Esophagus squamous epithelium (tissue), 5 donors: ENCODE measurements at regions not wholly inside any gene's neighbourhood (a gene's known extent, or its start where the extent isn't known, plus 50 kb on each side); places are given as distances from the start of the nearest gene placed in this dataset.
"Not testable (repeated sequence)": the region's sequence is repeated elsewhere in the genome, so short reads cannot be mapped to it uniquely, and the experiment has no call there.

ENCODE experiments used
- DNase-seq: peaks from one replicate; lab custom pipeline; 2025; lab: John Stamatoyannopoulos, UW
- H3K27ac ChIP-seq, 4 donors: fragments of 200-600 bp; sonication (generic); one replicate each; pipeline ENCODE4 v1.5.1; 2016 to 2019; ENCODE audit warnings: mild to moderate bottlenecking in 1 of 4
- H3K27me3 ChIP-seq, 4 donors: fragments of 200-600 bp; sonication (generic); 1 replicate in 3 of 4; 2 replicates in 1 of 4; pipeline versions ENCODE4 v1.5.1 to v1.6.0; 2017 to 2021; ENCODE audit warnings: antibody characterized with exemption in 1 of 4
- H3K36me3 ChIP-seq, 3 donors: fragments of 200-600 bp; sonication (generic); one replicate each; pipeline ENCODE4 v1.5.1; 2016 to 2019
- H3K4me1 ChIP-seq, 3 donors: fragments of 200-600 bp; sonication (generic); one replicate each; pipeline ENCODE4 v1.5.1; 2017 to 2019
- H3K4me3 ChIP-seq, 4 donors: fragments of 200-600 bp; sonication (generic); 1 replicate in 3 of 4; 2 replicates in 1 of 4; pipeline ENCODE4 v1.5.1; 2016 to 2019; ENCODE audit warnings: mild to moderate bottlenecking in 2 of 4, moderate library complexity in 1 of 4
- H3K9me3 ChIP-seq, 3 donors: fragments of 200-600 bp; sonication (generic); one replicate each; pipeline ENCODE4 v1.5.1; 2016 to 2019
- POLR2A ChIP-seq, 4 donors: fragments of 450-650 bp; IDR thresholded peaks; one replicate each; pipeline ENCODE4 v1.6.1; 2017; ENCODE audit warnings: antibody characterized with exemption in 4 of 4, mild to moderate bottlenecking in 4 of 4, moderate library complexity in 3 of 4
- WGBS, 2 donors: methylation state at CpG; one replicate each; pipeline ENCODE4 v1.1.5; 2018; 5-methylcytosine and 5-hydroxymethylcytosine counted together
- intact Hi-C: fragments of 100-400 bp; cut with DNase I; formaldehyde crosslinking; loops from one replicate; pipeline ENCODE4 v1.15.0; 2022
- TF ChIP-seq, protein P1 (sequence below), 6 experiments: fragments of 450-650 bp in 4 of 6; fragments of 200-600 bp in 2 of 6; sonication (generic) in 2 of 6; IDR thresholded peaks; one replicate each; pipeline ENCODE4 v1.5.1; 2016 to 2019; ENCODE audit warnings: antibody characterized with exemption in 6 of 6, mild to moderate bottlenecking in 4 of 6, moderate library complexity in 4 of 6
- donor health status: DM: yes; HTN: yes; CAD: no.

DNA sequence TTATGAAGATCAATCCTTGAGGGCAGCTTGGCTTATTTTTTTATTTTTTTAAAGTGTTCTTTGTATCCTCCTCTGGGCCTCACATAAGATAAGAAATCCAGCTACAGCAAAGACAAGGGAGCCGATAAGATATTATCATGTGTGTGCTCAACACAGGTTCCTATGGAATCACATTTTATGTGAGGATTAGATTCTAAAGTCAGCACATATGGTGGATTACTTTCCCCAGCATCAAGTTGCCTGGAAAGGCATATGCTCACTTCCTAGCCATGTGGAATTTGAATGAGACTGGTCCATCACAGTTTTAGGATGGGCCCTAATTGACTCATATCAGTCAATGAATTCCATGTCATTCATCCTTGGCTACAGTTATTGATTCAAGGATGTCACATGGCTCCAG, 456.9 kb upstream of the LRRC7 start:
- DNase-seq = no peak
- H3K9me3 ChIP-seq = no peaks in the 10 kb centered on the region
- H3K27me3 ChIP-seq = no peaks in the 10 kb centered on the region
- no peak overlapping the region for H3K27ac ChIP-seq
- intact Hi-C loops = no loop called here
- no peak for TF ChIP-seq POLR2A (IDR thresholded peaks at IDR 0.05)
- TF ChIP-seq, protein P1, sequence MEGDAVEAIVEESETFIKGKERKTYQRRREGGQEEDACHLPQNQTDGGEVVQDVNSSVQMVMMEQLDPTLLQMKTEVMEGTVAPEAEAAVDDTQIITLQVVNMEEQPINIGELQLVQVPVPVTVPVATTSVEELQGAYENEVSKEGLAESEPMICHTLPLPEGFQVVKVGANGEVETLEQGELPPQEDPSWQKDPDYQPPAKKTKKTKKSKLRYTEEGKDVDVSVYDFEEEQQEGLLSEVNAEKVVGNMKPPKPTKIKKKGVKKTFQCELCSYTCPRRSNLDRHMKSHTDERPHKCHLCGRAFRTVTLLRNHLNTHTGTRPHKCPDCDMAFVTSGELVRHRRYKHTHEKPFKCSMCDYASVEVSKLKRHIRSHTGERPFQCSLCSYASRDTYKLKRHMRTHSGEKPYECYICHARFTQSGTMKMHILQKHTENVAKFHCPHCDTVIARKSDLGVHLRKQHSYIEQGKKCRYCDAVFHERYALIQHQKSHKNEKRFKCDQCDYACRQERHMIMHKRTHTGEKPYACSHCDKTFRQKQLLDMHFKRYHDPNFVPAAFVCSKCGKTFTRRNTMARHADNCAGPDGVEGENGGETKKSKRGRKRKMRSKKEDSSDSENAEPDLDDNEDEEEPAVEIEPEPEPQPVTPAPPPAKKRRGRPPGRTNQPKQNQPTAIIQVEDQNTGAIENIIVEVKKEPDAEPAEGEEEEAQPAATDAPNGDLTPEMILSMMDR (IDR thresholded peaks at IDR 0.05) = no peak
- H3K4me1 ChIP-seq = peaks cover 0 to 8% (median 0%) of the 10 kb centered on the region in 3 donors
- WGBS, 2 donors = 92 to 93% methylated on average over 1 of the region's 1 CpG
- H3K4me3 ChIP-seq = no peak overlapping the region
- H3K36me3 ChIP-seq = no peaks in the 10 kb centered on the region

- H3K27ac ChIP-seq, H3K36me3 ChIP-seq, H3K9me3 ChIP-seq, DNase-seq, intact Hi-C loops, H3K4me1 ChIP-seq, H3K4me3 ChIP-seq, H3K27me3 ChIP-seq: not testable (repeated sequence)
- WGBS, 2 donors = 96 to 98% methylated on average over 12 of the region's 24 CpGs
Observed at GRCh38 chr1:69120126-69120741, 447.5 kb upstream of the LRRC7 start.

- no peak for DNase-seq
- H3K4me3 ChIP-seq = no peak overlapping the region
- H3K27ac ChIP-seq = no peak overlapping the region
- intact Hi-C loops = no loop called here
- H3K27me3 ChIP-seq = no peaks in the 10 kb centered on the region
- H3K4me1 ChIP-seq = no peaks in the 10 kb centered on the region
- 78 to 91% methylated on average over 3 of the region's 3 CpGs for WGBS, 2 donors
- H3K36me3 ChIP-seq = no peaks in the 10 kb centered on the region
- H3K9me3 ChIP-seq = no peaks in the 10 kb centered on the region
- TF ChIP-seq, protein P1 (IDR thresholded peaks at IDR 0.05) = no peak
- TF ChIP-seq POLR2A (IDR thresholded peaks at IDR 0.05) = no peak
Observed at GRCh38 chr1:69120817-69121216, 446.9 kb upstream of the LRRC7 start.

DNA sequence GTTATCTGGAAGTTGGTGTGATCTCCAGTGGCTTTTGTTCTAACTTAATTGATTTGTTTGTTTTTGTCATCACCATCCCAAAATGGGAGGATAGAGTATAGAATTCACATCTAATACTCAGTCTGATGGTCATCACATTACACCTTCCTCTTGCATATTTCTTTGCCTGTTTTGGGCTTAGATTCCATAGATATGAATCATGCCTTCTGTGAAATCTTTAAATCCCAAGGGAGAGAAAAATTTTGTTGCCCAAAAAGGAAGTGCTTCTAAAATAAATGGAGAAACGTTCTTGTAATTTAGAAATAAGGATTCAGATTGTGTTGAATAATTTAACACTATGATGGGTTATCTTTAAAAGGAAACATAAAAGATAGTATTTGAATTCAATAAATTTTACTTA, 446.0 kb upstream of the LRRC7 start:
- intact Hi-C loops = no loop called here
- Histone ChIP-seq H3K36me3 (no peaks in the 10 kb centered on the region), H3K27ac (no peak overlapping the region), H3K4me3 (no peak overlapping the region), H3K9me3 (no peaks in the 10 kb centered on the region), H3K4me1 (no peaks in the 10 kb centered on the region), H3K27me3 (no peaks in the 10 kb centered on the region)
- no peak for DNase-seq
- no peak for TF ChIP-seq POLR2A (IDR thresholded peaks at IDR 0.05)
- TF ChIP-seq, protein P1 (IDR thresholded peaks at IDR 0.05) = no peak
- WGBS, 2 donors = 11 to 26% methylated on average over 1 of the region's 1 CpG

GRCh38 chr1:69122373-69122772, 445.3 kb upstream of the LRRC7 start:
- Histone ChIP-seq H3K4me1 (no peaks in the 10 kb centered on the region), H3K27me3 (no peaks in the 10 kb centered on the region), H3K4me3 (no peak overlapping the region), H3K9me3 (no peaks in the 10 kb centered on the region), H3K36me3 (no peaks in the 10 kb centered on the region), H3K27ac (no peak overlapping the region)
- no peak for DNase-seq
- WGBS, 2 donors = 76 to 77% methylated on average over 2 of the region's 2 CpGs
- no peak for TF ChIP-seq POLR2A (IDR thresholded peaks at IDR 0.05)
- TF ChIP-seq, protein P1 (IDR thresholded peaks at IDR 0.05) = no peak
- intact Hi-C loops = no loop called here

DNA sequence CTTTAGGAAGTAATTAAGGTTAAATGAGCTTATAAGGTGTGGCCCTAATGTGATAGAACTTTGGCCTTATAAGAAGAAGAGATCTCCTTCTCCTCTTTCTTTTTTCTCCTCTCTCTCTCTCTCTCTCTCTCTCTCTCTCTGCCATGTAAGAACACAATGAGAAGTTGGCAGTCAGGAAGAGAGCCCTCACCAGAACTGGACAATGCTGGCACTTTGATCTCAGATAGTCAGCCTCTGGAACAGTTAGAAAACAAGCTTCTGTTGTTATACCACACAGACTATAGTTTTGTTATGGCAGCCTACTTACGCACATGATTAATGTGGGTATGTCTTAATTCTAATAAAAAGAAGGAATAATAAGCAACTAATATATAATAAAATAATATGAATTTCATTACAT, 444.2 kb upstream of the LRRC7 start:
- Histone ChIP-seq H3K27ac (no peak overlapping the region), H3K9me3 (no peaks in the 10 kb centered on the region), H3K4me3 (no peak overlapping the region), H3K27me3 (no peaks in the 10 kb centered on the region), H3K4me1 (no peaks in the 10 kb centered on the region), H3K36me3 (no peaks in the 10 kb centered on the region)
- TF ChIP-seq, protein P1 (IDR thresholded peaks at IDR 0.05) = no peak
- DNase-seq = no peak
- WGBS, 2 donors = 100% methylated on average over 1 of the region's 1 CpG
- intact Hi-C loops = no loop called here
